ENCODE measurements at regions not wholly inside any gene's neighbourhood (a gene's known extent, or its start where the extent isn't known, plus 50 kb on each side); places are given as distances from the start of the nearest gene placed in this dataset.
"Not testable (repeated sequence)": the region's sequence is repeated elsewhere in the genome, so short reads cannot be mapped to it uniquely, and the experiment has no call there.

DNA sequence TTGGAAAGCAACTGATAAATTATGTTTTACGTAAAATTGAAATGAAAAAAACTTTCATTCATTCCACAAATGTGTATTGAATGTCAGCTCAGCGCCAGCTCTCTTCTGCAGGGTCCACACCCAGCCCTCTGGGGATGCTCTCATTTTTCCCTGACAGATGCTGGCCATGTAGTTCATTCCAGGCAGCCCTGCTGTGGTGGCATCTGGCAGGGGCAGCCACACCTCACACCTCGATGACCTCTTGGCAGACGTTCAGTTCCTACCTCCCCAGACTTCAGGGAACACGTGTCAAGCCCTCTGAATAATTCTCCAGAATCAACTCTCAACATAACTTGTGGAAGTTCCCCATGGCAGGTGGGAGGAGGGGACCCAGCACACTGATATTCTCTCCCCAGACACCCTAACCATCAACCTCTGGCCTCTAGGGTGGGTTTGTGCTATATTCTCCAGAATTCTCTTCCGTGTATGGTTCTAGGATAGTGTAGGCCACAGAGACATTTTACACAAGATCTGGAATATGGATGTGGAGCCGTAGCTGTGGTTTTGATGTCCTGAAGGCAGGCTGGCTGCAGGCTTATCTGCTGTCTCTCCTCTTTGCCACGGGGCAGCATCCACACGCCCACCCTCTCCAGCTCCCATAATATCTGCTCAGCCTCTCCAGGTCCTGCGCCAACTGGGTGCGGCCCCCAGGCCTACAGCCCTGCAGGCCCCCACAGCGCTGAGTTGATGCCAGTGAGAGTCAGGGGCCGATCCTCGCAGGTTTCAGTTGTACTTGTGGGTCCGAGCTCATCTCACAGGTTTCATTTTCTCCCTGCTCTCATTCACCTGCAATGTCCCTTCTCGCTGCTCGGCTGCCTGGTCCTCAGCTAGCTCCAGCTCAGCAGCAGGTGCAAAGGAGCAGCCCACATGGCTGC lies 175.8 kb upstream of the ARID1B start:
- no peak for DNase-seq (ENCODE audit: low read depth)

DNA sequence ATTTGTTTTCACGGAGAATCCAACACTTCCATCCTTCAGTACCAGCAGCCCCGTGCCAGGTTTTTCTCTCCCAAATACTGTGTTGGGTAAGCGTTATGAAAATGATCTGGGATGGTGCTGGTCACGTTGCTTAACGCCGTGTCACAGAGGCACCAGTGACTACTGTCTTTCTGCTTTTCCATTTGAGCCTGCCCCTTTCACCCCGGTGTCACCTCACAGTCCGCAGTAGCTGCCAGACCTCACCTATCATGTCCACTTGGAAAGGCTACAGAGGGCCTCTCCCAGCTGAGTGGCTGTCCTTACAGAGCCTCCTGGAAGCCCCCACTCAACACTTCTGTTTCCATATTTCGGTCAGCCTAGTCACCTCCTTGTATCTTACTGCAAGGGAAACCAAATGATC lies 176.5 kb upstream of the ARID1B start:
- DNase-seq (ENCODE audit: low read depth): no peak

DNA sequence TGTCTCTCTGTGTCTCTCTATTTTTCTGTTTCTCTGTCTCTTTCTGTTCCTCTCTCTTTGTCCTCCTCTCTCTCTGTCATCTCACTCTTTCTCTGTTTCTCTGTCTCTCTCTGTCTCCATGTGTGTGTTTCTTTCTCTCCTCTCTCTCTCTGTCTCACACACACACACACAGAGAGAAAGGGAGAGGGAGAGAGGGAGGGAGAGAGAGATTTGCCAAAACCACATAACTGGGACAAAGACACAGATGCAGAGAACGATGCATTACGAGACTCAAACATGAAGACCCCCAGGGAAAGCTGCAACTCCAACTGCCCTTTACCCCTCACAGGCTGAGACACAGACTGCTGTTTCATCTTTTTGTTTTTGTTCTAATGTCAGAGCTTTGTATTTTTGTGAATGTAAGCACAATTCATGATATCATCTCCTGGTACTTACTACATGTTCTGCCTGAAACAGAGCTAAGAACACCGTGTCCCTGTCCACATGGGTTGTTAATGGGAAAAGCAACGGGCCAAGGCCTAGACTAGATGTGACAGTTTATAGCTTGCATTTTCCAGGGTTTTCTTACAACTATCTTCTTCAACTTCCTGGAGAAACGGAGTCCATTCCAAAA lies 177.1 kb upstream of the ARID1B start:
- DNase-seq (ENCODE audit: low read depth): no peak

DNA sequence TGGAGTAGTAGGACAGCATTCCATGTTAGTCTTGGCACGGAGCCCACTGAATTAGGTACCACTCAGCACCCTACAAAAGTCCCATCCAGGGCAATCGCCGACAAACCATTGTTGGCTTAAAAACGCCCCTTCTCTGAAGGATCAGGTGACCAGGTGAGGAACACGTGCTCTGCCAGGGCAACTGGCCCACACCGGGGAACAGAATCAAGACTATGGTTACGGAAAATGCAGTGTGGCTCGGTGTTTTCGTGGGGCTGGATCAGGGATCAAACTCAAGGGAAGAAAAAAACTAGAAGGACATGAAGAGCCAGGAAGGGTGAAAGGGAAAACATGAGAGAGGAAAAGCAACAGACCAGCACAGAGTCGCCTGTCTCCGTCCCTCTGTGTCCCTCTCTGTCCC lies 177.8 kb upstream of the ARID1B start:
- DNase-seq (ENCODE audit: low read depth): no peak

DNA sequence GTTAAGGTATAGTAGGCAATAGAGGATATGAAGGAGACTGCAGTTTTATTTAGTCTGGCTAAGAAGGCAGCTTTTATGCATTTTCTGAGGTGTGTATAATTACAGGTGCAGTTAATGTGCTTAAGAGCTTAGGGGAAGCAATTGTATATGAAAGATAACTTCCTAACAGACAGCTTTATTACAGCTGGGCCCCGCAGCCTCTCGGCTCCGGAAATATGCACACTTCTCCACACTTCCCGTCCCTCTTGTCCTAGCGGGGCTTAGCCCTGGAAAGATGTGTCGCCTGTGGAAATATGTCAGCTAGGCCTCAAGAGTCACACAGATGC lies 178.4 kb upstream of the ARID1B start:
- no peak for DNase-seq (ENCODE audit: low read depth)

DNA sequence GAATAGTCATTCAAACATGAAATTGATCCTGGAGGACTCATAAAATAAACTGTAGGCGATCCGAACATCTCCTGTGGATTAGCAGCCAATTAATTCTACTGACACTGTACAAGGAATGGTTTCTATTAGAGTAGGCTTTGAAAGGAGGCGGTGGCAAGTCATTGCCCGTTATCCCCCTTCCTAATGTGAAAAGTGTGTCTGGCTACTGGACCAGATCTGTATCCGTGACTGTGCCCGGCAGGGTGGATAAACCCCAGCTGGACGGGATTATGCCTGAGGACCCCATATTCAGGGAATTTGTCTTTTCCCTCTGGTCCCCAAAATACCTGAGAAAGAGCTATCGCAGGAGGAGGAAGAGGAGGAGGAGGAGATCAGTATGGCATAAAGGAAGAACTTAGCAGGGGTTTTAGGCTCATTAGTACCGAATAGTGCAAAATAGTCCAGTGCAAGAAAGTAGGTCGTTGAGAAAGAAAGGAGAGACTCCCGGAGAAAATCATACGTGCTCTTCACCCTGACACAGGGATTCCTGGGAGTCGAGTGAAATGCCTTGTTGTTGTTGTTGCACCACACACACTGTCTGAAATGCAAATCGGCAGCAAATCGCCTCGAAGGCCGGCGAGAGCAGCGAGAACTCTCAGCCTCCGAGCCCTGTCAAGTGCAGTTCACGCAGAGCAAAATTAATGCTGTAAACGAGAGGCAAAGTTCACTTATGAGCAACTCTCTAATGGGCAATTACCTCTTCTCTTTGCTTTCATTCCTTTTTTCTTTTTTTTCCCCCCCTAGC lies 178.9 kb upstream of the ARID1B start:
- DNase-seq (ENCODE audit: low read depth): no peak

DNA sequence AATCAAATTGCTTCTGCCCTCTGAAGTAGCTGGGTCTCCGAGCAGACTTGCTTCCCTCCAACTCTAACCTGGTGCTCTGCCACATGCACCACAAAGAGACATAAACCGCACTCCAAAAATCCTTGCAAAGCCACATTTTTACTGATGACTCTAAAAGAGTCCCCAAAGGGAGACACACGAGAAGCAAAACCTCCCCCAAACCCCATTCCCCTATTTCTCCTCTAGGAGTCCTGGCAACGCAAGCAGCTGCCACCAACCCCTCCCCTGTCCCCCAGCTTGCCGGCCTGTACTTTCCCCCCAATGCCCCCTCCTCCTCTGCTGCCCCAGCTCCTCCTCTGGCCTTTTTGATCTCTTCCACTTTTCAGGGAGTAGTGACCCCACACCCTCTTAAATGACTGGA lies 180.1 kb upstream of the ARID1B start:
- no peak for DNase-seq (ENCODE audit: low read depth)

DNA sequence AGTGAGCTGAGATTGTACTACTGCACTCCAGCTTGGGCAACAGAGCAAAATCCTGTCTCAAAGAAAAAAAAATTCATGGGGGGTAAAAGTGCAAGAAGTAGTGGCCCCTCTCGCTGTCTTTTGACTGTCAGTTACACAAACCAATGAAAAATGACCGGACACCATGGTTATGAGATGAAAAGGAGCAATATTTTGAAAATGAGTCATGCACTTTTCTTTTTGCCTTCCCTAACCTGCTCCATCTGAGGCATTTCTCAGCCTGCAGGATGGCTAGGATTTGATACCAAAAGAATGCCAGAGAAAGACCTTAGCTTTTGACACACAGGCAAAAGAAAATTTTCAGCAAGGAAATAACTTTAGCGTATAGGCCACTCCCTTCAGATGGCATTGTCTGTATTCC lies 181.7 kb upstream of the ARID1B start:
- no peak for DNase-seq (ENCODE audit: low read depth)

DNA sequence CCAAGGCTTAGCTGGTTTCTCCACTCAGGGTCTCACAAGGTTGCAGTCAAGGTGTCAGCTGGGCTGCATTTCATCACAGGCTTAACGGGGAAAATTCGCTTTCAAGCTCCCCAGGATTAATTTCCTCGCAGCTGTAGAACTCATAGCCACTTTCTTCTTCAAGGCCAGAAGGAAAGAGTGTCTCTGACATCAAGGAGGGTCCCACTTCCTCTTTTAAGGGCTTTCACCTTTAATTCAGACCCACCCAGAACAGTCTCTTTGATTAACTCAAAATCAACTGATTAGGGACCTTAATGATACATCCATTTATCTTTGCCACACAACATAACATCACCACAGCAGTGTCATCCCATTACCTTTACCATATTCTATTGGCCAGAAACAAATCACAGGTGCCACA lies 183.3 kb upstream of the ARID1B start:
- DNase-seq (ENCODE audit: low read depth): no peak

DNA sequence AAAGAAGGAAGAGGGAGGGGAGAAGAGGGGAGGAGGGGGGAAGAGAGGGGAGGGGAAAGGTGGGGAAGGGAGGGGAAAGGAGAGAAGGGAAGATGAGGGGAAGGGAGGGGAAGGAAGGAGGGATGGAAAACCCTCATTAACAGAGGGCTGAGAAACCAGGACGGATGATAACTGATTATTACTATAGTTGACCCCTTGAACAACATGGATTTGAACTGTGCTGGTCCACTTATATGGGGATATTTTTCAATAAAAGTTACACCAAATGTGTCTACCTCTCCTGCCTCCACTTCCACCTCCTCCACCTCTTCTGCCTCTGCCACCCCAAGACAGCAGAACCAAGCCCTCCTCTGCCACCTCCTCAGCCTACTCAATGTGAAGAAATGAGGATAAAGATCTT lies 184.1 kb upstream of the ARID1B start:
- DNase-seq (ENCODE audit: low read depth): no peak

DNA sequence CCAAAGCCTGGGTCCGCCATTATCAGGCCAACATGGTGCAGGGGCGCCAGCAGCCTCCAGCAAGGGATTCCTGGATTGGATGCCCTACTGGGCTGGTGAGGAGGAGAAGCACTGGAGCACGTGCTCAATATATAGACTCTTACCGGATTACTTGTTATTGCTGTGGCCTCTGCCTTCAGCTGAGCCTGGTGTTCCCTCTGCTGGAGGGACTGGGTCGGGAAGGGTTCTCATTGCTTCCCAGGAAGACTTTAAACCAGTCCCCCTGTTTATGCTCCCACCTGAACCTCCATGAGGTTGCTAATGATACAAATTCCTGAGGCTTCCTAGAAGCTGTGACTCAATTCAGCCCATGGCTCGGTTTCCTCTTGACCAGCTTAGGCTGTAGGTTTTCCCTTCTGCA lies 186.7 kb upstream of the ARID1B start:
- no peak for DNase-seq (ENCODE audit: low read depth)

DNA sequence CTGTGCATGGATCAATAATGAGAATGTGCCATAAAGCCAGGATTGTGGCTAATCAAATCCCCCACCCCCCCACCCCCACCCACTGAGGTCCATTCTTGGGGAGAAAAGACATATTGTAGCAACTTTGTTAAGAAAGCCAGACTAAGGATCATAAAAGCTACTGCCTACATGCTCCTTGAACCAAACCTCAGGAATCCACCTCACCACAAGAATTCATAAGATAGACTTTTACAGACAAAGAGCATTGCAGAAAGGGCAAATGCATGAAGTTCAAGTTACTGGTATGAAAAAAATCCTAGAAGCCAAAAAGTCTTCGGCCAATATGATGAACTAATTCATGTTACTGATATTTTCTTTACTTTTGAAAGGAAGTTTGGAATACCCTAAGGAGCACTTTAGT lies 187.9 kb upstream of the ARID1B start:
- DNase-seq (ENCODE audit: low read depth): no peak

DNA sequence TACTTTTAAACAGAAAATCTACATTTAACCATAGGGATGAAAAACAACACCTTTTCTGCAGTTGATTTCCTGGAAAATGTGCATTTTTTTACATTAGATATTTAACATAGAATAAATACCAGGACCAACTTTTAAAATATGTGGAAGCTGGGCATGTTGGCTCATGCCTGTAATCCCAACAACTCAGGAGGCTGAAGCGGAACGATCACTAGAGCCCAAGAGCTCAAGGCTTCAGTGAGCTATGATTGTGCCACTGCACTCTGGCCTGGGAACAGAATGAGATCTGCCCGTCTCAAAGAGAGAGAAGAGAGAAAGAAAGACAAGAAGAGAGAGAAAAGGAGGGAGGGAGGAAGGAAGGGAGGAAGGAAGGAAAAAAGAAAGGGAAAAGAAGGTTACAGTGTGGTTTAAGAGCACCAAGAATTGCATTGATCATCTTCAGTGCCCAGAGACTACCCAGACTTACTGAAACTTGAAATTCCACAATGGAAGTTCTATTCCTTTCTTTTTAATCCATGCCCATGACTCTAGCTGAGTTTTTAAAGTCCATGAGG lies 189.4 kb upstream of the ARID1B start:
- DNase-seq (ENCODE audit: low read depth): no peak

DNA sequence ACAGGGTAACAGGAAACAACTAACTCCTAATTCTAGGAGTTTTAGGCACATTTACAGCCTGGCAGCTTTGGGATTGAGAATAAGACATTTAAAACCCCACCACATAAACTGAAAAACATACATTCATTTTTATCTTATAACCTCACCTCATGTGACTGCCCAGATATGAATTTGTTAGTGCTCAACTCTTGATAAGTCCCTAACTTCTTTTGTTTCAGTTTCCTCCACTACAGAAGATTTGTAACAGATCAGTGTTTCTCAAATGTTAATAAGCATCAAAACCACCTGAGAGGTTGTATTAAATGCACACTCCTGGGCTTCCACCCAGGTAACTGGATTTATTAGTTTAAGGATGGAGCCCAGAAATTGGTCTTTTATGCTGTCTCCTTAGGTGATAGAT lies 190.1 kb upstream of the ARID1B start:
- DNase-seq (ENCODE audit: low read depth): no peak

DNA sequence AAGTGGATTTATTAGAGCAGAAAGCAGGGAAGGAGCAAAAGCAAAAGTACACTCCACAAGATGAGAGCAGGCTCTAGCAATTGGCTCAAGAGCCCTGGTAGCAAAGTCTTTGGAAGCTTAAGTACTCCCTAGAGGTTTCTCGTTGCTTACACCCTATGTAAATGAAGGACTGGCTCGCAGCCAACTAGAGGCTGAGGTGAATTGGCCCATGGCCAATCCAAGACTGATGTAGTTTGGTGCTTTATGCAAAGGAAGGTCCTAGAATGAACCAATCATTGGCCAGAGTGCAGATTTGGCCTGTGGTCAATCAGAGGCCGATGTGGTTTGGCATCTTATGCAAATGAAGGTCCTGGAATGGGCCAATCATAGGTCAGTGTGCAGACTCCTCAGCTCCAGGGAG lies 191.3 kb upstream of the ARID1B start:
- DNase-seq (ENCODE audit: low read depth): no peak

DNA sequence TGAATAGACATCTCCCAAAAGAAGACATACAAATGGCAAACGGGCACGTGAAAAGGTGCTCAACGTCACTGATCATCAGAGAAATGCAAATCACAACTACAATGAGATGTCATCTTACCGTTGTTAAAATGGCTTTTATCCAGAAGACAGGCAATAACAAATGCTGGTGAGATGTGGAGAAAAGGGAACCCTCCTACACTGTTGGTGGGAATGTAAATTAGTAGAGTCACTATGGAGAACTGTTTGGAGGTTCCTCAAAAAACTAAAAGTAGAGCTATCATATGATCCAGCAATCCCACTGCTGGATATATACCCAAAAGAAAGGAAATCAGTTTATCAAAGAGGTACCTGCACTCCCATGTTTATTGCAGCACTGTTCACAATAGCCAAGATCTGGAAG lies 193.1 kb upstream of the ARID1B start:
- not testable (repeated sequence) for DNase-seq (ENCODE audit: low read depth)

DNA sequence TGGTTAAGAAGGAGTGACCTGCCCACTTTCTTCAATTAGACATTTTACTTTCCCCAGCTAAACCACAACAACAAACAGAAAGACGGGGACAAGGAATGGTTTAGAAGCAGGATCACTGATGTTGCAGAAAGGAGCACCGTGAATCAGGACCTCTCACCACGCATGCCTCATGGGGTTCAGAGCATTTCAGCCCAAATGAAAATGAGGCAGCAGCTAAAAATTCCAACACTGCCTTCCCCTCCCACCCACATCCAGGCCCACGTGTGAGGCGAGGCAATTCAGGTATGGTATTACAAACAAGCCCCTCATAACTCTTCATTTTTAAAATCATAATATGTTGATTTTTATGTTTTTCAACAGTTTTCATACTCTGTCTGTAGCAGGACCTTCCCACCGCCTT lies 194.1 kb upstream of the ARID1B start:
- no peak for DNase-seq (ENCODE audit: low read depth)

DNA sequence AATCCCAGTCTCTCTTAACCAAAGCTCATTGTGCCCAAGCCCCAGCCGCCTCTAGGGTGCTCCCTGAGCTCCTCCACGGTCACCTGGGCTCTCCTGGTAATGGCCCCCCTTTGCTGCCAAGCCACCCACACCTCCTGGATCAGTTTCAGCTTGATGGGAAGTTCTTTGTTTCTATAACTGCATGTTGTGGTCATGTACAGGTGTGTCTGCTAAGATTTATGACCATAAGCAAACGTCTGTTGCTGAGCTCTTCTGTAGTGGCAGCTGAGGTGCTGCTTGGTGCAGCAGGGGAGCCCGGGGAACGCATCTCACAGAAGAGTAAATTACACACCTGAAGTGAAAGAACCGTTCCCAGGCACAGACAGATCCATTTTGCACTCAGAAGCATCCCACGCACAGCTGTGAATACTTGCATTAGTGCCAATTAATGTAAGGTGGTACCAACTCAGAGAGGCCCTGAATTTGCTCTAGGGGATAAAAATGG lies 194.6 kb upstream of the ARID1B start:
- DNase-seq (ENCODE audit: low read depth): no peak

DNA sequence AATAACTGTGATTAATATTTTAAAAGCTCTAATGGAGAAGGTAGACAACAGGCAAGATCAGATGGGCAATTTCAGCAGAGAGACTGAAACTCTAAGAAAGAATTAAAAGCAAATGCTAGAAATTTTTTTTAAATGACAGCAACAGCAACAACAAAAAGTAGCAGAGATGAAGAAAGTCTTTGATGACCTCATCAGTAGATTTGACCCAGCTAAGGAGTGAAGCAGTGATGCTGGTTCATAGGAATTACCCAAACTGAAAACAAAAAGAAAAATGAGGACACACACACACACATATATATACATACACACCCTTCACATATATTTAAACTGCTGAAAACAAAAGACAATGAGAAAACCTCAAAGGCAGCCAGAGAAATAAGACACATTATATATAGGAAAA lies 197.6 kb upstream of the ARID1B start:
- no peak for DNase-seq (ENCODE audit: low read depth)

DNA sequence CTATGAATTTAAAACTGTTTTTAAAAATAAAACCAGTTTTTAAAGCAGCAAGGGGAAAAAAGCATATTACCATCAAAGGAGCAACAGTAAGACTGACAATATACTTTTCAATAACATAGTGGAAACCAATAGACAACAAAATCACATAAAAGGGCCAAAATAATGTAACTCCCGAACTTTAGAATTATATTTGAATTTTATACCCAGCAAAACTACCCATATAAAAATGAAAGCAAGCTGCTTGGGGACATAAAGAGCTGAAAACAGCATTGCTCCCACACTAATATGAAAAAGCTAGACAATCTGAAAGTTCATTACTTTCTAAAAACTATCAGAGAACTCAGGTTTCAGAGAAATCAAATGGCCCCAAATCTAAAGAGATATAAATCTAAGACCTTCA lies 199.4 kb upstream of the ARID1B start:
- no peak for DNase-seq (ENCODE audit: low read depth)

DNA sequence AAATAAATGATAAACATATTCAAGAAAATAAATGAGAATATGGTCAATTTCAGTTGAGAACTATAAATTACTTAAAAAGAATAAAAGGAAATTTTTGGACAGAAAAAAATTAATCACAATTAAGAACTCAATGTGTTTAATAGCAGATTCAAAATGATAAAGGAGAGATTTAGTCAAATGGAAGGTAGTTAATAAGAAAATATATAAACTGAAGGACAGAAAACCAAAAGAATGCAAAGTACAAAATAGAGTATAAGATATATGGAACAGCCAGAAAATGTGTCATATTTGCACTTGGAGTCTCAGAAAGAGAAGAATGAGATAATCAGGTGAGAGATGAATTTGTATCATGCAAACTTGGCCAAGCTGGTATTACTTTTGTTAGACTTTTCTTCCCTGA lies 201.8 kb upstream of the ARID1B start:
- no peak for DNase-seq (ENCODE audit: low read depth)

DNA sequence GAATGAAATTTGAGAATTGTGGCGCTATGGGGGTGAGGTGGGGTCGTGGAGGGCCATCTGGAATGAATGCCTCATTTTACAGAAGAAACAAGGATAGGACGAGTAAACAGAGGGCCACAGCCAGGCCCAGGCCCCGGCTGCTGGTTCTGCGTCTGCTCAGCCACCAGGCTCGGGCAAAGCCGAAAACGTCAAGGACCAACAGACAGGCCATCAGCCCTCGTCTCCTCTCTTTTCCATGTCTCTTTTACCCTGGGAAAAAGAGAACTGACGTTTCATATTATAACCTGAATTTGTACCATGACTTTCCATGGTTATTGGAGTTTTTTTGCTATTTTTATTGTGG lies 212.4 kb upstream of the ARID1B start:
- no peak for DNase-seq (ENCODE audit: low read depth)

All from fibroblast of the conjunctiva (primary cell).